ENCODE measurements at regions not wholly inside any gene's neighbourhood (a gene's known extent, or its start where the extent isn't known, plus 50 kb on each side); places are given as distances from the start of the nearest gene placed in this dataset.
"Not testable (repeated sequence)": the region's sequence is repeated elsewhere in the genome, so short reads cannot be mapped to it uniquely, and the experiment has no call there.

DNA sequence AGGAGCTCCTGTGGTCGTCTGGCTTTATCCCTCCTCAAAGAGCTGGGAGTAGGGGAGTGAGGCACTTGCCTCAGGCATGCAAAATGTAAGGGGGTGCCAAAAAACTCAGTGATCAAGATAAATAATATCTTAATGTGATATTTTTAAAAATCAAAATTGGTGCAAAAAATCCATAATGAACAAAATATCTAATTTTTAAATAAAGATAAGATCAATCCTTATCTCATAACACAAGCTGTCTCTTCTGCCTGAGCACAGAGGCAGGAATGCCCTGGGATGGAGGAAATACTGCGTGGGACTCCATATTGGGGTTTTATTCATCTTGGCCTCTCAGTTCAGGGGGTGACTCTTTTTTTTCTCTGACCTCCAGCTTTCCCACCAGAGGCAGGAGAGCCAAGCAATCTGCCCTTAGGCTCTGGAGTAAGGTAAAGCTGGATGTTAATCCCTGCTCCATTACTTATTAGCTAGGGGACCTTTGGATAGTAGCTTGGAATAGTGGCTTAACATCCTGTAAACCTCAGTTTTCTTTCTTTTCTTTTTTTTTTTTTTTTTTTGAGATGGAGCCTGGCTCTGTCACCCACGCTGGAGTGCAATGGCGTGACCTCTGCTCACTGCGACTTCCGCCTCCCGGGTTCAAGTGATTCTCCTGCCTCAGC lies 77.3 kb upstream of the NFASC start:
- Histone ChIP-seq H3K36me3 (no peaks in the 10 kb centered on the region), H3K9me3 (no peaks in the 10 kb centered on the region), H3K4me1 (no peaks in the 10 kb centered on the region), H3K4me3 (no peak overlapping the region), H3K27ac (no peak overlapping the region), H3K27me3 (no peaks in the 10 kb centered on the region)
- DNase-seq, result no peak
- no peak for TF ChIP-seq CTCF (IDR thresholded peaks at IDR 0.05)
- TF ChIP-seq POLR2A (IDR thresholded peaks at IDR 0.05), result no peak

GRCh38 chr1:204796886-204797285 lies 73.8 kb upstream of the NFASC start:
- not testable (repeated sequence) for DNase-seq, H3K4me3 ChIP-seq, H3K27ac ChIP-seq, H3K9me3 ChIP-seq, H3K27me3 ChIP-seq, H3K36me3 ChIP-seq, H3K4me1 ChIP-seq

DNA sequence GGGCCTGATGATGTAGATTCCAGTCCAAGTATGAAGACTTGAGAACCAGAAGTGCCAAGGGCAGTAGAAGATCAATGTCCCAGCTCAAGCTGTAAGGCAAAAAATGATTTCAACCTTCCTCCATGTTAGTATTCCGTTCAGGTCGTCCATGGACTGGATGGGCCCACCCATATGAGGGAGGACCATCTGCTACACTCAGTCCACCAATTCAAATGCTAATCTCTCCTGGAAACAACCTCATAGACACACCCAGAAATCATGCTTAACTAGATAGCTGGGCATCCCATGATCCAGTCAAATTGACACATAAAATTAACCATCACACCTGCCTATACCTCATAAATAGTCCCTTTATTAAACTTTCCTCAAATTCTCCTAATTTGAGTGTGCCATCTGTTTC lies 73.3 kb upstream of the NFASC start:
- TF ChIP-seq POLR2A (IDR thresholded peaks at IDR 0.05) (no peak), CTCF (IDR thresholded peaks at IDR 0.05) (no peak)
- no peak for DNase-seq
- no peaks in the 10 kb centered on the region for H3K4me1 ChIP-seq

GRCh38 chr1:204799630-204800029 lies 71.0 kb upstream of the NFASC start:
- TF ChIP-seq POLR2A (IDR thresholded peaks at IDR 0.05), result no peak
- no peak for TF ChIP-seq CTCF (IDR thresholded peaks at IDR 0.05)
- Histone ChIP-seq H3K4me1 (no peaks in the 10 kb centered on the region), H3K9me3 (no peaks in the 10 kb centered on the region), H3K27ac (no peak overlapping the region), H3K36me3 (no peaks in the 10 kb centered on the region), H3K4me3 (no peak overlapping the region), H3K27me3 (no peaks in the 10 kb centered on the region)
- no peak for DNase-seq

More for the DNA sequence above, 73.3 kb upstream of the NFASC start:
- Histone ChIP-seq H3K4me3 (no peak overlapping the region), H3K36me3 (no peaks in the 10 kb centered on the region), H3K27me3 (no peaks in the 10 kb centered on the region), H3K27ac (no peak overlapping the region), H3K9me3 (no peaks in the 10 kb centered on the region)

- H3K27ac ChIP-seq, result no peak overlapping the region
- H3K4me3 ChIP-seq, result no peak overlapping the region
- H3K4me1 ChIP-seq, result no peaks in the 10 kb centered on the region
- TF ChIP-seq CTCF (IDR thresholded peaks at IDR 0.05), result no peak
- TF ChIP-seq POLR2A (IDR thresholded peaks at IDR 0.05), result no peak
- DNase-seq, result no peak
- H3K9me3 ChIP-seq, result no peaks in the 10 kb centered on the region
- H3K27me3 ChIP-seq, result no peaks in the 10 kb centered on the region
- H3K36me3 ChIP-seq, result no peaks in the 10 kb centered on the region
These were observed 69.5 kb upstream of the NFASC start for GRCh38 chr1:204801211-204801610.

DNA sequence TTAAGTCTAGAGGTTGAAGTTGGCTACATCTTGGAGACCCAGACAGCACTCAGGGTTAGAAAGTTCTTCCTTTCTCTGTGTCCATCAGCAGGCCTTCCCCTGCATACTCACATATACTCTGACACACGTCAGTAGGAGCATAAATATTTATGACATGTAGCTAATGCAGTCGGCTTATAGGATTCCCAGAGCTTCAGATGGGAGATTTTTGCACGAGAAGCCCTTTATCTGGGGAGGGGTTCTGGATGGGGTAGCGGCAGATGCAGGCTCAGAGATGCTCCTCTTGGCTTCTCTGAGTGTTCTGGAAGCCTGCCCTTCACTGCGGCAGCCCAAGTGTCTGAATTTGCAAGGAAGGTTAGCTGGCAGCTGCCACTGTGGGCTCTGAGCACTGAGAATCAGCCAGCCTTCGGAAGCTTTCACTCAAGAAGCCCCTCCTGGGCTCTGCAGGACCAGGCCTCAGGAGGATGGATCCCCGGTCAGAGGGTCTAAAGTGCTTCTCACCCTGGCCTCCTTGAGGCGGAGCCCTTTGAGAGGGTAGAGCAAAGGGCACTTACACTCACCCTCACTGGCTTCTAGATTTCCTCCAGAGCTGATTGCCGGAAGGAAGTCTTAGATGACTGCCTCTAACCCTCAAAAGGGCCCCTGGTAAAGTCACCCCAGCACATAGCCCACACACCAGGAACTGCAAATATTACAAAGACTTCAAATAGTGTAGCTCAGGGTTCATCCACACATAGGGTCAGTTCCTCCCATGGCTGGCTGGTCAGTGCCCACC lies 68.1 kb upstream of the NFASC start:
- Histone ChIP-seq H3K27ac (no peak overlapping the region), H3K27me3 (no peaks in the 10 kb centered on the region), H3K4me1 (no peaks in the 10 kb centered on the region), H3K9me3 (no peaks in the 10 kb centered on the region), H3K4me3 (no peak overlapping the region), H3K36me3 (no peaks in the 10 kb centered on the region)
- peak in 1 of 3 donors; percentile 50 for DNase-seq
- TF ChIP-seq CTCF (IDR thresholded peaks at IDR 0.05), result no peak
- no peak for TF ChIP-seq POLR2A (IDR thresholded peaks at IDR 0.05)
